Mammary epithelial cell (primary cell): ENCODE measurements at regions not wholly inside any gene's neighbourhood (a gene's known extent, or its start where the extent isn't known, plus 50 kb on each side); places are given as distances from the start of the nearest gene placed in this dataset.

Source experiments
- EZH2 ChIP-seq: IDR thresholded peaks from 2 replicates; pipeline ENCODE4 v1.6.1; 2012; ENCODE audit warnings: low read length, inconsistent platforms, borderline replicate concordance
- TF ChIP-seq, protein P1 (sequence below), 2 donors: IDR thresholded peaks in 1 of 2; conservative IDR thresholded peaks in 1 of 2; 2 replicates each; pipeline ENCODE4 v1.5.1; 2011 to 2012; ENCODE audit warnings: inconsistent platforms in 2 of 2, low read length in 2 of 2, mild to moderate bottlenecking in 2 of 2, control low read depth in 1 of 2, low read depth in 1 of 2; ENCODE audit not compliant: insufficient read depth in 1 of 2; ENCODE audit errors: extremely low read depth in 1 of 2

DNA sequence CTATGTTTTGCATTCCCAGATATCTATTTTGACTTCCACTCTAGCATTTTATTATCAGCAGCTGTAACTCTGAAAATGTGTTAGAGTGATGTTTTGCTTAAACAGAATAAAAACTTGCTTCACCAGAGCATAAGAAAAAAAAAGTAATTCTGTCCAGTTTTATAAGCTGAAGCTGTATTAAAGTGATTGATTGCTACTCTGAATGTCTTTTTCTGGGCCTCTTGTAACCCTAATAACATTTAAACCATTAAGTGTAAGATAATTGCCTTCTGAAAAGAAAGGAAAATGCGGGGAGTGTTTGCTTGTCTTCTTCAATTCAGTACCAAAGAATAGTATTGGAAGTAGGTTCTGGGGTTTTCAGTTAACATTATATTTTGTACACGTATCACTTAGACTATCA, 57.9 kb upstream of the UBE2E1 start:
- TF ChIP-seq, protein P1, sequence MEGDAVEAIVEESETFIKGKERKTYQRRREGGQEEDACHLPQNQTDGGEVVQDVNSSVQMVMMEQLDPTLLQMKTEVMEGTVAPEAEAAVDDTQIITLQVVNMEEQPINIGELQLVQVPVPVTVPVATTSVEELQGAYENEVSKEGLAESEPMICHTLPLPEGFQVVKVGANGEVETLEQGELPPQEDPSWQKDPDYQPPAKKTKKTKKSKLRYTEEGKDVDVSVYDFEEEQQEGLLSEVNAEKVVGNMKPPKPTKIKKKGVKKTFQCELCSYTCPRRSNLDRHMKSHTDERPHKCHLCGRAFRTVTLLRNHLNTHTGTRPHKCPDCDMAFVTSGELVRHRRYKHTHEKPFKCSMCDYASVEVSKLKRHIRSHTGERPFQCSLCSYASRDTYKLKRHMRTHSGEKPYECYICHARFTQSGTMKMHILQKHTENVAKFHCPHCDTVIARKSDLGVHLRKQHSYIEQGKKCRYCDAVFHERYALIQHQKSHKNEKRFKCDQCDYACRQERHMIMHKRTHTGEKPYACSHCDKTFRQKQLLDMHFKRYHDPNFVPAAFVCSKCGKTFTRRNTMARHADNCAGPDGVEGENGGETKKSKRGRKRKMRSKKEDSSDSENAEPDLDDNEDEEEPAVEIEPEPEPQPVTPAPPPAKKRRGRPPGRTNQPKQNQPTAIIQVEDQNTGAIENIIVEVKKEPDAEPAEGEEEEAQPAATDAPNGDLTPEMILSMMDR (conservative IDR thresholded peaks at IDR 0.05 in 1 of 2, IDR thresholded peaks at IDR 0.05 in 1 of 2; ENCODE audit: extremely low read depth in 1 of 2, insufficient read depth in 1 of 2, low read depth in 1 of 2, low read length in 2 of 2), result no peak
- TF ChIP-seq EZH2, result no peak
